NCI-H187 (cell line): ENCODE measurements at regions not wholly inside any gene's neighbourhood (a gene's known extent, or its start where the extent isn't known, plus 50 kb on each side); places are given as distances from the start of the nearest gene placed in this dataset.
"Not testable (repeated sequence)": the region's sequence is repeated elsewhere in the genome, so short reads cannot be mapped to it uniquely, and the experiment has no call there.

Experiments used
- DNase-seq, 2 experiments: peaks; one replicate each; lab custom pipeline; 2025; lab: John Stamatoyannopoulos, UW

- DNase-seq = no peak
These were observed 1425.8 kb upstream of the C9orf72 start for GRCh38 chr9:28999057-28999456.

GRCh38 chr9:28999806-29000205 lies 1426.5 kb upstream of the C9orf72 start:
- DNase-seq = no peak

DNA sequence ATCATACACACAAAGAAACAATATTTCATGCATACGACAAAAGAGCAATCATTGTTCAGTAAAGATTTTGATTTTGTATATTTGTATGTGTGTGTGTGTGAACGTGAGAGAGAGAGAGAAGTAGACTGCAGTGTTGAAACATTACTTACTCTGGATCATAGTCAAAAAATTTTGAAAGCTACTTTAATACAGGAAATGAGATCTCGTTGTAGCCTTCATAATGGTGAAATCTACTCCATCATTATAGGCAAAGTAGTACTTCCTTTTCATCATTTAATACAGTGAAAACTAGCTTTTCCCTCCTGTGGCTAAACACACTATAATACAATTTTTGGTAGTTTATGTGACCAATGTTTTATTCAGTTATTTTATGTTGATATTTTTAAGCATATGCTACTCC lies 1427.7 kb upstream of the C9orf72 start:
- DNase-seq = no peak

DNA sequence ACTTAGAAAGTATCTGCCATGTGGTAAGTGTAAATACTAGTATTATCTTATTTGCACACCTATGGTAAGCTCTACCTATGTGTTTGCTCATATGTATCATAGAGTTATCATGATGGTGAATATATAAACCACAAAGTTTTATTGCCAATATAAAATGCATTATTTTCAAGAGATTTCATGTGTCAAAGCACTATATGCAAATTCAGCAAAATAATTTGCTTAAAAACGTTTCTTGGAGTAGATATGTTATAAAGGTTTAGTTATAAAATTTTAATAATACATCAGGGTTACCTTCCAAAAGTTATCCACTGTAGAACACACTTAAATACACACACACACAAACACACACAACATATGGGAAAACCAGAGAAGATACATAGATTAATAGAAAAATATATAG lies 1431.7 kb upstream of the C9orf72 start:
- no peak for DNase-seq

GRCh38 chr9:29006628-29007027 lies 1433.3 kb upstream of the C9orf72 start:
- no peak for DNase-seq

DNA sequence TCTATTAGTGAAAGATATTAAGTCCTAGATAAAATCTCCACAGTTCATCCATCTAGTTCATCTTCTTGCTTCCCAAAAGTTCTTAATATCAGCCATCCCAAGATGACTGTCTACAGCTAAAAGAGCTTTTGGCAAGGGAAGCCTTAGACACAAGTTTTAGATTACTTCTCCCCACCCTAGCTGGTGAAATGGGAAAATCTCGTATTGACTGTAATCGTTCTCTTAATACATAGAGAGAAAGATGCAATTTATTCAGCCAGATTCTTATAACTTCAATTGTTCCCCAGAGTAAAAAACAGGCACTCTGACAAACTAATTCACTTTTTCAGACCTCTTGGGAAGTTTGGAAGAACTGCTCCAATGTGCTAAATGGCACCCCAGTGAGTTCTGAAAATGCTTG lies 1439.6 kb upstream of the C9orf72 start:
- no peak for DNase-seq

DNA sequence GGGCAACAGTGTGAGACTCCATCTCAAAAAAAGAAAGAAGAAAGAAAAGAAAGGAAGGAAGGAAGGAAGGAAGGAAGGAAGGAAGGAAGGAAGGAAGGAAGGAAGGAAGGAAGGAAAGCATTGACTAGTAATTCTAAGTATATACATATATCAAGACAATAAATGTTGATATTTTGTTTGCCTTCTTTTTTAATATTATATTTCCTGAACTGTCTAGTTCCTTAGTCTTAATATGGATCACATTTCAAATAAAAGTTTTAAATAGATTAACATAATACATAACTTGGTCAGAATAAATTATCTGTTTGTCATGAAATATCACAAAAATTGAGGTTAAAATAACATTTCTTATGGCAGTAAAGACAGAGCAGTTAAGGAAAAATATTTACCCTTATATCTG lies 1448.4 kb upstream of the C9orf72 start:
- no peak for DNase-seq

GRCh38 chr9:29038332-29038731 lies 1465.1 kb upstream of the C9orf72 start:
- no peak for DNase-seq

GRCh38 chr9:29039258-29039657 lies 1466.0 kb upstream of the C9orf72 start:
- DNase-seq = no peak

GRCh38 chr9:29043072-29043471 lies 1469.8 kb upstream of the C9orf72 start:
- no peak for DNase-seq

DNA sequence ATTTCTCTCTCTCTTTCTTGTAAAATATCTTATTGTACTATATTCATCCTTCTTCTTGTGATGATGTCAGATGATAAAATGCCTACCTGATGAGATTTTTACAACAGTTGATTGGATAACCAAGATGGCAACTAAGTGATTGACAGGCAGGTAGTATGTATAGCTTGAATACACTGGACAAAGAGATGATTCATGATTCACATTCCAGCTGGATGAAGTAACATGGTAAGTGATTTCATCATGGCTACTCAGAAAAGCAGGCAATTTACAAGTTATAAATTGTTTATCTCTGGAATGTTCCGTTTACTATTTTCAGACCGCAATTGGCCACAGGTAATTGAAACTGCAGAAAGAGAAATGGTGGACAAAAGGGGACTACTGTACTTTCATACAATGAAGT lies 1471.7 kb upstream of the C9orf72 start:
- DNase-seq = no peak

- no peak for DNase-seq
These were observed 1486.8 kb upstream of the C9orf72 start for GRCh38 chr9:29060041-29060440.

DNA sequence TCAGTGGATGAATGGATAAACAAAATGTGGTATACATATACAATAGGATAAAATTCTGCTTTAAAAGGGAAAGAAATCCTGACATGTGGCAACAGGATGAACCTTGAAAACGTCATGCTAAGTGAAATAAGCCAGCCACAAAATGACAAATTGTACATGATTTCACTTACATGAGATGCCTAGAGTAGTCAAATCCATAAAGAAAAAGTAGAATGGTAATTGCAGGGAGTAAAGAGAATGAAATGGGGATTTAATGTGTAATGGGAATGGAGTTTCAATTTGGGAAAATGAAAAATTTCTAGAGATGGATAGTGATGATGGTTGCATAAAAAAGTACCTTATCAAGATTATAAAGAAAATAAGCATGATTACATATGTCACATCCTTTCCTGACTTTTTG lies 1489.2 kb upstream of the C9orf72 start:
- no peak for DNase-seq

DNA sequence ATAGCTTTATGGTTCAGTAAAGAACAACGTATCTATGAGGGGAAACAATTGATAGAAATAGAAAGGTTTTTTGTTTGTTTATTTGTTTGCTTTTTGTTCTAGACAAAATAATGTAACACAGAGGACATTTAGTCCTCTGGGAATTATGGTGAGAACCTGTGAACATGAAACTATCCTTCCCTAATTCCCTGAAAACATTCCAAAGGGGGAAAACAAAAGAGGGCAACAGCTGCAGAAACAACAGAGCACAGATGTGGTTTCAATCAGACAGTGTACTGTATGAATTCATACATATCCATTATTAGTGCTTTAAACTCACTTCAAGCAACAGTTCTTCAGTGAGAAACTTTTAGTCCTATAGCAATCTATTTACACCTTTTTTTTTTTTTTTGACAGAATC lies 1489.8 kb upstream of the C9orf72 start:
- no peak for DNase-seq

GRCh38 chr9:29066141-29066640 lies 1492.9 kb upstream of the C9orf72 start:
- DNase-seq = no peak

DNA sequence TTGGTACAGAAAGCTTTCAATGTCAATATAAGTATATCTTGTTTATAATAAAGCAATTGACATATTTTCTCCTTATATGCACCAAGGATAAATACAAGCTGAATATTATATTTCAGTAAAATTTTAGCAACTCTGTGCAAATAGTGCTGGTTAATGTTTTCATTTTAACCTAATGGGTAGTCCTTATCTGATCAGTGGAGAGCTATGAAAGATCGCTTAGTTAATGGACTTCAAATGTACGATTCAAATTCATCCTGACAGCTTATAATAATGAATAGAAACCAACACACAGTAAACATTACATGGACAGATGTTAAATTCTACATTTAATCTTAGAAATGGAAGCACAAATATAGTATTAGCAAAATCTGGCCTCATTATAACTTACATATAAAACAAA lies 1495.2 kb upstream of the C9orf72 start:
- no peak for DNase-seq

- DNase-seq = no peak
These were observed 1496.1 kb upstream of the C9orf72 start for GRCh38 chr9:29069376-29069775.

GRCh38 chr9:29078063-29078666 lies 1504.9 kb upstream of the C9orf72 start:
- DNase-seq = no peak

GRCh38 chr9:29100762-29101161 lies 1527.5 kb upstream of the C9orf72 start:
- no peak for DNase-seq

- DNase-seq = not testable (repeated sequence)
These were observed 1530.9 kb upstream of the C9orf72 start for GRCh38 chr9:29104166-29104565.

DNA sequence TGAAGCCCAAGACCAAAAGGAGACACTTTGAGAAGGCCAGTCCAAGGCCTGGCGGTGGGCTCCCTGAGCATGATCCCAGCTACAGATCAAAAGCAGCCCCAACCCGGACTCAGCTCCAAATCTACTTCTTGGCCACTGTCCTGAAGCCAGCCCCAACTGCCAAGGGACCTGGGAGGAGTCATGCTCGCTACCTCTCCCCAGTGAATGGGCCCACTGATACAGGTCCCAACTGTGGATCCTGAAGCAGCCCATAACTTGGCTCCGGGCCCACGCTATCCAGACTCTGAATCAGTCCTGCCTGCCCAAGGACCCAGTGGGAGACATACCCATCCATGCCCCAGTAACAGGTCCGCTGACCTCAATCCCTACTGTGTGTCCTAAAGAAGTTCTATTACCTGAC lies 1545.3 kb upstream of the C9orf72 start:
- DNase-seq = no peak

GRCh38 chr9:29126783-29127182 lies 1553.5 kb upstream of the C9orf72 start:
- no peak for DNase-seq

DNA sequence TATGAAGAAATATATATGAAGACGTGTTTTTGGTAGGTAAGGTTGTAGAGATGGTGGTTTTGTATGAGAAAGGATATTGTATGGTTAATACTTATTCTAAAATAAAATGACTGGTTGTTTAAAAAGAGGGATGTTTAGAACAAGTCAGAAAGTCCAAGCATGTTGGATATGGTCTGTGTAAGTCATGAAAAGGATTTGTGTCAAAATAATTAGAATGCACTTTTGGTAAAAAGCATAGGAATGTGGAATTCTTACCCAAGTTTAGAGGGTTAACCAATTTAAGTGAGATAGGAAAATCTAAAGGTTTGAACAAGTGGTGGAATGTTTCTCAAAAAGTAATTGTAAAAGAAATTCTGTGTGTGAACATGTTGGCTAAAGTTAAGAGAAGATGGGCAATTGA lies 1556.5 kb upstream of the C9orf72 start:
- DNase-seq = no peak

DNA sequence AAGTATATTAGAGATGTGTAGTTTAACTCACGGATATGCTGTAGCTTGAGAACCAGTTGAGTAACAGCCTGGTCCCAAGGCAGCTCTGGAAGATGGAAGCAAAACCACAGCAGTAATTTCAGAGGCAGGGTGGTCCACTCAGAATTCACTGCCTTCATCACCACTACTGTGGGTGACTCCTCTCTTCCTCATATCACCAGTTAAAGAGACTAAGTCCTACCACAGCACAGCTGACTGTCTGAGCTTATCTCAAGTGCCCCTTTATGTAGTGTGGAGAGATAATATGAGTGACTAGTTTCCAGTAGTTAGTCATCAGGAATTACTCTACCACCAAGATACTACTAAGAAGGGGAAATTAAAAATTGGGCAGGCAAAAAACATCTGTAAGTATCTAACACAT lies 1571.2 kb upstream of the C9orf72 start:
- no peak for DNase-seq

DNA sequence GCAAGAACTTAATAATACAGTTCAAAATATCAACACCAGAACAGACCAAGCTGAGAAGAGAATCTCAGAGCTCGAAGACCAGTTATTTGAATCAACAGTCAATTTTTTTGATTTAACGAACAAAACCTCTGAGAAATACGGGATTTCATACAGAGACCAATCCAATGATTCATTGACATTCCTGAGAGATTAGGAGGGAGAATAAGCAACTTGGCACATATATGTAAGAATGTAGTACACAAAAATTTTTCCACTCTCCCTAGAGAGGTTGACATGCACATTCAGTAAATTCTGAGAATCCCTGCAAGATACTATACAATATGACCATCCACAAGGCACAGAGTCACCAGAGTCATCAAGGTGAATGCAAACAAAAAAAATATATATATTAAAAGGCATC lies 1577.3 kb upstream of the C9orf72 start:
- DNase-seq = no peak
